ENCODE measurements at regions not wholly inside any gene's neighbourhood (a gene's known extent, or its start where the extent isn't known, plus 50 kb on each side); places are given as distances from the start of the nearest gene placed in this dataset.
"Not testable (repeated sequence)": the region's sequence is repeated elsewhere in the genome, so short reads cannot be mapped to it uniquely, and the experiment has no call there.

GRCh38 chr1:73326663-73327062 lies 871.3 kb downstream of the LRRIQ3 start:
- H3K4me3 ChIP-seq (ENCODE audit: low read length): no peak overlapping the region
- no peak for DNase-seq (ENCODE audit: low read depth)
- no peak for TF ChIP-seq CTCF (conservative IDR thresholded peaks at IDR 0.05; ENCODE audit: low read depth, low read length)

GRCh38 chr1:73310797-73311381 lies 887.1 kb downstream of the LRRIQ3 start:
- no peak for DNase-seq (ENCODE audit: low read depth)
- H3K4me3 ChIP-seq (ENCODE audit: low read length): no peak overlapping the region
- no peak for TF ChIP-seq CTCF (conservative IDR thresholded peaks at IDR 0.05; ENCODE audit: low read depth, low read length)

- DNase-seq (ENCODE audit: low read depth): peak; percentile 54
- H3K4me3 ChIP-seq (ENCODE audit: low read length): no peak overlapping the region
- TF ChIP-seq CTCF (conservative IDR thresholded peaks at IDR 0.05; ENCODE audit: low read depth, low read length): no peak
These were observed 890.9 kb downstream of the LRRIQ3 start for GRCh38 chr1:73306899-73307555.

- no peak for TF ChIP-seq CTCF (conservative IDR thresholded peaks at IDR 0.05; ENCODE audit: low read depth, low read length)
- H3K4me3 ChIP-seq (ENCODE audit: low read length): no peak overlapping the region
- DNase-seq (ENCODE audit: low read depth): no peak
These were observed 924.1 kb downstream of the LRRIQ3 start for GRCh38 chr1:73273886-73274285.

GRCh38 chr1:73245196-73245595 lies 952.8 kb downstream of the LRRIQ3 start:
- DNase-seq (ENCODE audit: low read depth); H3K4me3 ChIP-seq (ENCODE audit: low read length): not testable (repeated sequence)

- no peak overlapping the region for H3K4me3 ChIP-seq (ENCODE audit: low read length)
- no peak for DNase-seq (ENCODE audit: low read depth)
- no peak for TF ChIP-seq CTCF (conservative IDR thresholded peaks at IDR 0.05; ENCODE audit: low read depth, low read length)
These were observed 936.7 kb upstream of the NEGR1 start for GRCh38 chr1:73218995-73219546.

GRCh38 chr1:73205294-73205973 lies 923.1 kb upstream of the NEGR1 start:
- TF ChIP-seq CTCF (conservative IDR thresholded peaks at IDR 0.05; ENCODE audit: low read depth, low read length): peak; percentile 23
- DNase-seq (ENCODE audit: low read depth): no peak
- H3K4me3 ChIP-seq (ENCODE audit: low read length): no peak overlapping the region

All from retinal pigment epithelial cell (primary cell).